Ishikawa (cell line): ENCODE measurements at regions not wholly inside any gene's neighbourhood (a gene's known extent, or its start where the extent isn't known, plus 50 kb on each side); places are given as distances from the start of the nearest gene placed in this dataset.

Experiments used
- CEBPB ChIP-seq: IDR thresholded peaks from 2 replicates; pipeline ENCODE4 v1.6.1; 2012
- CREB1 ChIP-seq: IDR thresholded peaks from 2 replicates; pipeline ENCODE4 v1.6.1; 2012; ENCODE audit warnings: low read depth
- EGR1 ChIP-seq: IDR thresholded peaks from 2 replicates; pipeline ENCODE4 v1.6.1; 2012
- EP300 ChIP-seq: IDR thresholded peaks from 2 replicates; pipeline ENCODE4 v1.6.1; 2012; ENCODE audit warnings: borderline replicate concordance
- FOXM1 ChIP-seq: IDR thresholded peaks from 2 replicates; pipeline ENCODE4 v1.6.1; 2012; ENCODE audit warnings: low read depth, borderline replicate concordance
- NFIC ChIP-seq: IDR thresholded peaks from 2 replicates; pipeline ENCODE4 v1.6.1; 2012
- RAD21 ChIP-seq: IDR thresholded peaks from 2 replicates; pipeline ENCODE4 v1.6.1; 2012; ENCODE audit warnings: low read depth
- TAF1 ChIP-seq: IDR thresholded peaks from 2 replicates; pipeline ENCODE4 v1.6.1; 2012; ENCODE audit warnings: low read depth, mild to moderate bottlenecking
- TCF12 ChIP-seq: IDR thresholded peaks from 2 replicates; pipeline ENCODE4 v1.6.1; 2012; ENCODE audit warnings: low read depth
- TEAD4 ChIP-seq: IDR thresholded peaks from 2 replicates; pipeline ENCODE4 v1.6.1; 2012
- YY1 ChIP-seq: IDR thresholded peaks from 2 replicates; pipeline ENCODE4 v1.6.1; 2012; ENCODE audit warnings: low read depth
- ZBTB7A ChIP-seq: IDR thresholded peaks from 2 replicates; pipeline ENCODE4 v1.6.1; 2012; ENCODE audit warnings: low read depth
- TF ChIP-seq, protein P1 (sequence below): IDR thresholded peaks from 2 replicates; pipeline ENCODE4 v1.6.1; 2012
- TF ChIP-seq, protein P2 (sequence below): IDR thresholded peaks from 2 replicates; pipeline ENCODE4 v1.6.1; 2012; ENCODE audit warnings: low read depth, mild to moderate bottlenecking
- TF ChIP-seq, protein P3 (sequence below): IDR thresholded peaks from 2 replicates; pipeline ENCODE4 v1.6.1; 2012

DNA sequence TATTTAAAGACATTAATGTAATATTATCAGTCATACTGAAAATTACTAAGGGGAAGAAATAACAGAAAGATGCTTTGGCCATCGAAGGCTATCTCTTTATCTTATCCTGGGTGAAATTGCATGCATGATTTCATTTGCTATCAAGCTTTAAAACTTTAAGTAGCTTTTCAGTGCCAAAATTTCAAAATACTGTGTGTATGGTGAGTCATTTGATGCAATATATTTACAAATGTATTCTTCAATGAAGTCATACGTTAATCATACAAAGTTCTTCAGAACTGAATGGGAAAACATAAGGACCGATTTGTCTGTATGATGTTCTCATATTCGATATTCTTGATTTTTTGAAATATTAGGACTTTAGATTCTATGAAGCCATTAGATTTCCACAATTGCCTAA lies 1295.8 kb upstream of the AGA start:
- TF ChIP-seq FOXM1 (no peak), ZBTB7A (no peak), CREB1 (no peak), RAD21 (no peak), YY1 (no peak), EP300 (no peak), TCF12 (no peak), TAF1 (no peak), CEBPB (no peak)
- TF ChIP-seq, protein P1, sequence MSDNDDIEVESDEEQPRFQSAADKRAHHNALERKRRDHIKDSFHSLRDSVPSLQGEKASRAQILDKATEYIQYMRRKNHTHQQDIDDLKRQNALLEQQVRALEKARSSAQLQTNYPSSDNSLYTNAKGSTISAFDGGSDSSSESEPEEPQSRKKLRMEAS: no peak

DNA sequence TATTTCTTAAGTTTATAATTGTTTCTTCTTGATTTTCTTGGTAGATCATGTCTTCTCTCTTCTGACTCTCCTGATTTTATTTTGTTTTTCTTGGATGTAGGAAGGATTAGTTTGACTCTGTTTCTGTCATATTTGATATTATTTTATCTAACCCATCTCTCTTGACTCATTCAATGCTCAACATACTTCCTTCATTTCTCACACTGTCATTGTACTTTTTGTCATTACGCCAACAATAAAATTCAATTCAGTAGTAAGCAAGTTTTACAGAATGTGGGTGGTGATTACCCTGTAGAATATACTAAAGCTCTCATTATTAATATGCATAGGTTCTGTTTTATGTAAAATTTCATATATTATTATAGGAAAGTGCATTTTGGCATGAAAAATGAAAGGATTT lies 1303.0 kb upstream of the AGA start:
- no peak for TF ChIP-seq RAD21
- TF ChIP-seq FOXM1: no peak
- TF ChIP-seq, protein P2, sequence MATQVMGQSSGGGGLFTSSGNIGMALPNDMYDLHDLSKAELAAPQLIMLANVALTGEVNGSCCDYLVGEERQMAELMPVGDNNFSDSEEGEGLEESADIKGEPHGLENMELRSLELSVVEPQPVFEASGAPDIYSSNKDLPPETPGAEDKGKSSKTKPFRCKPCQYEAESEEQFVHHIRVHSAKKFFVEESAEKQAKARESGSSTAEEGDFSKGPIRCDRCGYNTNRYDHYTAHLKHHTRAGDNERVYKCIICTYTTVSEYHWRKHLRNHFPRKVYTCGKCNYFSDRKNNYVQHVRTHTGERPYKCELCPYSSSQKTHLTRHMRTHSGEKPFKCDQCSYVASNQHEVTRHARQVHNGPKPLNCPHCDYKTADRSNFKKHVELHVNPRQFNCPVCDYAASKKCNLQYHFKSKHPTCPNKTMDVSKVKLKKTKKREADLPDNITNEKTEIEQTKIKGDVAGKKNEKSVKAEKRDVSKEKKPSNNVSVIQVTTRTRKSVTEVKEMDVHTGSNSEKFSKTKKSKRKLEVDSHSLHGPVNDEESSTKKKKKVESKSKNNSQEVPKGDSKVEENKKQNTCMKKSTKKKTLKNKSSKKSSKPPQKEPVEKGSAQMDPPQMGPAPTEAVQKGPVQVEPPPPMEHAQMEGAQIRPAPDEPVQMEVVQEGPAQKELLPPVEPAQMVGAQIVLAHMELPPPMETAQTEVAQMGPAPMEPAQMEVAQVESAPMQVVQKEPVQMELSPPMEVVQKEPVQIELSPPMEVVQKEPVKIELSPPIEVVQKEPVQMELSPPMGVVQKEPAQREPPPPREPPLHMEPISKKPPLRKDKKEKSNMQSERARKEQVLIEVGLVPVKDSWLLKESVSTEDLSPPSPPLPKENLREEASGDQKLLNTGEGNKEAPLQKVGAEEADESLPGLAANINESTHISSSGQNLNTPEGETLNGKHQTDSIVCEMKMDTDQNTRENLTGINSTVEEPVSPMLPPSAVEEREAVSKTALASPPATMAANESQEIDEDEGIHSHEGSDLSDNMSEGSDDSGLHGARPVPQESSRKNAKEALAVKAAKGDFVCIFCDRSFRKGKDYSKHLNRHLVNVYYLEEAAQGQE: no peak
- no peak for TF ChIP-seq TCF12
- no peak for TF ChIP-seq CEBPB
- TF ChIP-seq EGR1: no peak
- no peak for TF ChIP-seq ZBTB7A
- TF ChIP-seq TAF1: no peak
- no peak for TF ChIP-seq NFIC
- TF ChIP-seq, protein P3, sequence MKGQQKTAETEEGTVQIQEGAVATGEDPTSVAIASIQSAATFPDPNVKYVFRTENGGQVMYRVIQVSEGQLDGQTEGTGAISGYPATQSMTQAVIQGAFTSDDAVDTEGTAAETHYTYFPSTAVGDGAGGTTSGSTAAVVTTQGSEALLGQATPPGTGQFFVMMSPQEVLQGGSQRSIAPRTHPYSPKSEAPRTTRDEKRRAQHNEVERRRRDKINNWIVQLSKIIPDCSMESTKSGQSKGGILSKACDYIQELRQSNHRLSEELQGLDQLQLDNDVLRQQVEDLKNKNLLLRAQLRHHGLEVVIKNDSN: no peak
- TF ChIP-seq, protein P1: no peak
- no peak for TF ChIP-seq EP300
- TF ChIP-seq YY1: no peak
- no peak for TF ChIP-seq CREB1

DNA sequence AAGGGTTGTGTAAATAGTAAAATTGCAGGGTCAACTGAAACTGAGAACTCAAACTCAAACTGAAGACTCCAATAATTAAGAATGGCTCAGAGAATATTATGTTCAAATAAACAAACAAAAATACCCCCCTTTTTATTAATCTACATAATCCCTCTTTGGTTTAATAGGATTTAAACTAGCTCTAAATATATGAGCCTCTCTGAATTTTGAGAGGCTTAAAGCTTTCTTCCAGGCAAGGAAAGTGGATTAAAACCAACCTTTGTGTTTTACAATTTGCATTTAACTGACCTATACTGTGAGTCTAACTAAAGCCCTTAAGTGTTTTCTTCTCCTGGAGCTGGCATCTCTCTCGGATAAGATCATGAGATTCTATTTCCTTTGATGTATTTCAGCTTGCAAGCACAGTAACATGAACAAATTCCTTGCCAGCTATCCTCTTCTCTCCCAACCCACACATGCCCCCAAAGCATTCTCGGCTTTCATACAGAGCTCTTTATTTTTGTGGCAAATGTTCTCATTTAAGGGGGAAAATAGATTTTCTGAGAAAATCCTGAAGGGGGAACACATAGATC lies 1310.8 kb upstream of the AGA start:
- TF ChIP-seq, protein P1: no peak
- TF ChIP-seq TEAD4: no peak
- TF ChIP-seq EP300: no peak
- TF ChIP-seq, protein P2: no peak
- no peak for TF ChIP-seq TCF12
- no peak for TF ChIP-seq NFIC
- no peak for TF ChIP-seq ZBTB7A
- TF ChIP-seq CEBPB: no peak
- no peak for TF ChIP-seq EGR1

DNA sequence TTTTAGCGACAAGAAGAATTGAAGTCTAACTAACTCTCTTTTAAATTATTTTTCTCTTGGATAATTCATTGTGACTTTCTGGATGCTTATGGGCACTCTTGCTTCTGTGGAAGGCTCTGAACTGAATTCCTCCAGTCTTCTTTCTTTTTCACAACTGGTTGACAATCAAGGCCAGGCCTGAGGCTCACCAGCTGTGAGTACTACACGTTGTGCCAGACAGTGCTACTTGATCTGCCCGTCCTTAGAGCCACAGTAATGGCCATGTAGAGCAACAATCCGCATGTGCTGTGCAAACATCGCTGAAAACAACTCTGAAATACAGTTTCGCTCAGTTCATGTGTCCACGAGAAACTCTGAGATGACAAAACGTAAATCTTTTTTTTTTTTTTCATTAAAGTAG lies 1336.3 kb upstream of the AGA start:
- TF ChIP-seq YY1 (no peak), ZBTB7A (no peak), FOXM1 (no peak), NFIC (no peak)
- TF ChIP-seq, protein P1: no peak

DNA sequence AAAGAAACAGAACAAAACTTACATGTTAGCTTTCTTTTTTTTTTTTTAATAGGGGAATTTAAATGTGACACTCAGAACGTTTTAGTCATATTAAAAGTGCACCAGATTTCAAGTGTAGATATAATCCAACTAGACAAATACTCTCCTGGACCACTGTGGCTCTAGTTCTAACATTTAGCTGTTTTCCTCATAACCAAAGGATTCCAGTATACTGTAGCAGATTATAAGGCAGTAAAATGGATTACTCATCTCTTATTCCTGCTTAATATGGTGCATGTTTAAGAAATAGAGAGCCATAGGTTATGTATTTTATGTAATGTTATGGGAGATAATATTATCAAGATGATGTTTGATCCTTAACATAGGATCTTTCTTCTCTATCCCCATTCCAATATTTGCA lies 1339.5 kb upstream of the AGA start:
- TF ChIP-seq TAF1 (no peak), EGR1 (no peak), TEAD4 (no peak), TCF12 (no peak), CREB1 (no peak), CEBPB (no peak), ZBTB7A (no peak), YY1 (no peak), NFIC (no peak), FOXM1 (no peak), EP300 (no peak), RAD21 (no peak)
- TF ChIP-seq, protein P1: no peak
- TF ChIP-seq, protein P3: no peak
- TF ChIP-seq, protein P2: no peak
